Right lobe of liver (tissue), 6 donors: ENCODE measurements at regions not wholly inside any gene's neighbourhood (a gene's known extent, or its start where the extent isn't known, plus 50 kb on each side); places are given as distances from the start of the nearest gene placed in this dataset.
A peak's percentile ranks its signal among the peaks of the same experiment; 100 is the strongest.

ENCODE experiments used
- ATAC-seq, 4 donors: fragments of 200-7000 bp; cut with Tn5 transposase; one replicate each; pipeline ENCODE4 v1.9.1; 2020; ENCODE audit warnings: mild to moderate bottlenecking in 4 of 4, moderate library complexity in 4 of 4
- DNase-seq, 3 donors: peaks; one replicate each; pipeline ENCODE4 v3.0.0-alpha.2; 2020
- H3K27ac ChIP-seq, 3 donors: fragments of 200-600 bp; one replicate each; pipeline ENCODE4 v1.8.0; 2022
- H3K27me3 ChIP-seq, 2 donors: fragments of 200-600 bp; one replicate each; pipeline ENCODE4 v1.8.0; 2022
- H3K36me3 ChIP-seq, 4 donors: fragments of 200-600 bp; sonication (generic) in 1 of 4; one replicate each; pipeline versions ENCODE4 v1.5.1 to v1.8.0; 2017 to 2022; ENCODE audit warnings: control low read depth in 1 of 4
- H3K4me1 ChIP-seq, 4 donors: fragments of 200-600 bp; sonication (generic) in 1 of 4; one replicate each; pipeline versions ENCODE4 v1.5.1 to v1.8.0; 2017 to 2022; ENCODE audit warnings: control low read depth in 1 of 4
- H3K4me3 ChIP-seq, 3 donors: fragments of 200-600 bp; one replicate each; pipeline ENCODE4 v1.8.0; 2022
- H3K9me3 ChIP-seq, 4 donors: fragments of 200-600 bp; sonication (generic) in 1 of 4; one replicate each; pipeline versions ENCODE4 v1.5.1 to v1.8.0; 2017 to 2022; ENCODE audit warnings: control low read depth in 1 of 4
- CTCF ChIP-seq, 4 donors: fragments of 200-600 bp in 3 of 4; fragments of 450-650 bp in 1 of 4; IDR thresholded peaks; one replicate each; pipeline versions ENCODE4 v1.5.1 to v1.8.0; 2016 to 2022; ENCODE audit warnings: antibody characterized with exemption in 4 of 4, mild to moderate bottlenecking in 2 of 4
- POLR2A ChIP-seq: fragments of 450-650 bp; IDR thresholded peaks from one replicate; pipeline ENCODE4 v1.6.1; 2017; ENCODE audit warnings: antibody characterized with exemption, mild to moderate bottlenecking
- WGBS: methylation state at CpG from one replicate; pipeline ENCODE4 v1.1.6; 2018; ENCODE audit warnings: low coverage, low lambda C conversion rate; ENCODE audit not compliant: insufficient coverage; ENCODE audit errors: missing lambda C conversion rate; 5-methylcytosine and 5-hydroxymethylcytosine counted together
- intact Hi-C, 2 donors: fragments of 100-400 bp; cut with DNase I; formaldehyde crosslinking; loops; one replicate each; pipeline versions ENCODE4 v1.11.2 to v1.14.1; 2022
- donor health status: DM: no; HTN: yes; CAD: no.
- donor health status: DM: no; HTN: no; CAD: no.
- donor health status: DM: no; HTN: no; CAD: no.
- donor health status: DM: no; HTN: yes; CAD: no.
- donor health status: DM: no; HTN: yes; CAD: no.

- no peaks in the 10 kb centered on the region for H3K4me1 ChIP-seq
- H3K27me3 ChIP-seq = no peaks in the 10 kb centered on the region
- no CpG with 5 or more reads among the region's 21 CpGs for WGBS
- TF ChIP-seq POLR2A (no peak), CTCF (IDR thresholded peaks at IDR 0.05) (no peak)
- H3K4me3 ChIP-seq = no peak overlapping the region
- ATAC-seq (no peak), DNase-seq (peak in 1 of 3 donors; percentile 47)
- H3K9me3 ChIP-seq = peaks cover 0 to 4% (median 0%) of the 10 kb centered on the region in 4 donors
- H3K36me3 ChIP-seq = no peaks in the 10 kb centered on the region
- intact Hi-C loops = no loop called here
- H3K27ac ChIP-seq = no peak overlapping the region
Observed at GRCh38 chr4:63349674-63350025, 1059.6 kb downstream of the TECRL start.

GRCh38 chr4:63348735-63349673 lies 1060.2 kb downstream of the TECRL start:
- WGBS = 55% methylated on average over 4 of the region's 58 CpGs

GRCh38 chr4:63325140-63325539 lies 1084.1 kb downstream of the TECRL start:
- intact Hi-C loops = no loop called here
- Histone ChIP-seq H3K9me3 (peaks cover 0 to 4% (median 0%) of the 10 kb centered on the region in 4 donors), H3K4me3 (no peak overlapping the region), H3K36me3 (no peaks in the 10 kb centered on the region), H3K4me1 (no peaks in the 10 kb centered on the region), H3K27ac (no peak overlapping the region), H3K27me3 (no peaks in the 10 kb centered on the region)
- 33% methylated on average over 1 of the region's 1 CpG for WGBS
- TF ChIP-seq CTCF (IDR thresholded peaks at IDR 0.05) (no peak), POLR2A (no peak)
- no peak for DNase-seq
- ATAC-seq = peak in 2 of 4 donors; percentile 70 to 73

More at GRCh38 chr4:63348735-63349673, 1060.2 kb downstream of the TECRL start:
- ATAC-seq (peak in 1 of 4 donors; percentile 39), DNase-seq (peak in 2 of 3 donors; percentile 16 to 49)
- Histone ChIP-seq H3K36me3 (no peaks in the 10 kb centered on the region), H3K27ac (no peak overlapping the region), H3K4me3 (no peak overlapping the region), H3K4me1 (no peaks in the 10 kb centered on the region), H3K9me3 (peaks cover 0 to 4% (median 0%) of the 10 kb centered on the region in 4 donors), H3K27me3 (no peaks in the 10 kb centered on the region)
- intact Hi-C loops = no loop called here
- no peak for TF ChIP-seq POLR2A

- no peak for DNase-seq
- no peak for TF ChIP-seq CTCF (IDR thresholded peaks at IDR 0.05)
- TF ChIP-seq POLR2A = no peak
- intact Hi-C loops = no loop called here
- Histone ChIP-seq H3K4me1 (no peaks in the 10 kb centered on the region), H3K27ac (no peak overlapping the region), H3K27me3 (no peaks in the 10 kb centered on the region), H3K36me3 (no peaks in the 10 kb centered on the region), H3K4me3 (no peak overlapping the region), H3K9me3 (no peaks in the 10 kb centered on the region)
- 0% methylated on average over 1 of the region's 1 CpG for whole genome bisulfite sequencing
- no peak for ATAC-seq
Observed at GRCh38 chr4:63316633-63317032, 1092.6 kb downstream of the TECRL start.

GRCh38 chr4:63315651-63316050 lies 1093.6 kb downstream of the TECRL start:
- H3K27me3 ChIP-seq = no peaks in the 10 kb centered on the region
- no peaks in the 10 kb centered on the region for H3K36me3 ChIP-seq
- ATAC-seq = no peak
- no peaks in the 10 kb centered on the region for H3K4me1 ChIP-seq
- H3K9me3 ChIP-seq = no peaks in the 10 kb centered on the region
- WGBS = 19% methylated on average over 2 of the region's 2 CpGs
- TF ChIP-seq CTCF (IDR thresholded peaks at IDR 0.05) (no peak), POLR2A (no peak)
- no peak overlapping the region for H3K27ac ChIP-seq
- DNase-seq = no peak
- intact Hi-C loops = no loop called here
- H3K4me3 ChIP-seq = no peak overlapping the region
